HepG2 (cell line): ENCODE measurements at regions not wholly inside any gene's neighbourhood (a gene's known extent, or its start where the extent isn't known, plus 50 kb on each side); places are given as distances from the start of the nearest gene placed in this dataset.
A peak's percentile ranks its signal among the peaks of the same experiment; 100 is the strongest.

Experiments used
- BRF2 ChIP-seq: sonication (generic); formaldehyde crosslinking; IDR thresholded peaks from 2 replicates; pipeline ENCODE4 v1.8.1; 2022; ENCODE audit warnings: mild to moderate bottlenecking, missing genetic modification reagents
- CEBPB ChIP-seq: IDR thresholded peaks from 2 replicates; pipeline ENCODE4 v1.6.1; 2011; ENCODE audit warnings: low read depth, low read length, improper control_type of control experiment, borderline replicate concordance
- CHD4 ChIP-seq: fragments of 200-600 bp; sonication (generic); IDR thresholded peaks from 2 replicates; pipeline ENCODE4 v1.7.0; 2017; ENCODE audit warnings: mild to moderate bottlenecking, low read length, borderline replicate concordance
- HDAC2 ChIP-seq: sonication (generic); formaldehyde crosslinking; IDR thresholded peaks from 2 replicates; pipeline ENCODE4 v1.4.0; 2020; ENCODE audit warnings: missing genetic modification reagents
- HMGXB3 ChIP-seq: sonication (generic); formaldehyde crosslinking; IDR thresholded peaks from 2 replicates; pipeline ENCODE4 v1.4.0; 2020; ENCODE audit warnings: missing genetic modification reagents, borderline replicate concordance
- HNRNPH1 ChIP-seq: fragments of 200-400 bp; formaldehyde crosslinking; optimal IDR thresholded peaks from 2 replicates; pipeline ENCODE3; 2017; ENCODE audit warnings: mild to moderate bottlenecking, low read depth, low read length
- KAT8 ChIP-seq: IDR thresholded peaks from 2 replicates; pipeline ENCODE4 v1.6.1; 2016; ENCODE audit warnings: missing genetic modification reagents, missing compliant biosample characterization
- NR1H2 ChIP-seq: sonication (generic); formaldehyde crosslinking; IDR thresholded peaks from 2 replicates; pipeline ENCODE4 v1.8.1; 2022; ENCODE audit warnings: low read depth, missing genetic modification reagents, borderline replicate concordance
- POLR2AphosphoS2 ChIP-seq: IDR thresholded peaks from 2 replicates; pipeline ENCODE4 v1.6.1; 2011; ENCODE audit warnings: low read depth, low read length, improper control_type of control experiment
- PTBP1 ChIP-seq: fragments of 200-400 bp; formaldehyde crosslinking; IDR thresholded peaks from 2 replicates; pipeline ENCODE4 v1.6.1; 2018; ENCODE audit warnings: low read length, low read depth; ENCODE audit not compliant: poor library complexity, severe bottlenecking
- SNAI1 ChIP-seq: sonication (generic); formaldehyde crosslinking; IDR thresholded peaks from 2 replicates; pipeline ENCODE4 v1.5.0; 2020; ENCODE audit warnings: mild to moderate bottlenecking, missing genetic modification reagents, borderline replicate concordance
- STAG1 ChIP-seq: sonication (generic); formaldehyde crosslinking; IDR thresholded peaks from 2 replicates; pipeline ENCODE4 v1.4.0; 2020; ENCODE audit warnings: missing genetic modification reagents
- TRIM22 ChIP-seq: fragments of 450-650 bp; IDR thresholded peaks from 2 replicates; pipeline ENCODE4 v1.6.1; 2017
- ZC3H13 ChIP-seq: sonication (generic); formaldehyde crosslinking; IDR thresholded peaks from 2 replicates; pipeline ENCODE4 v1.8.1; 2023; ENCODE audit warnings: mild to moderate bottlenecking, missing genetic modification reagents, moderate library complexity
- ZFP90 ChIP-seq: sonication (generic); formaldehyde crosslinking; IDR thresholded peaks from 2 replicates; pipeline ENCODE4 v1.8.0; 2022; ENCODE audit warnings: missing genetic modification reagents, mild to moderate bottlenecking, inconsistent platforms, borderline replicate concordance
- ZNF276 ChIP-seq: sonication (generic); formaldehyde crosslinking; IDR thresholded peaks from 2 replicates; pipeline ENCODE4 v1.4.0; 2020; ENCODE audit warnings: mild to moderate bottlenecking, low read depth, missing genetic modification reagents
- ZNF281 ChIP-seq: sonication (generic); formaldehyde crosslinking; IDR thresholded peaks from 2 replicates; pipeline ENCODE4 v1.4.0; 2020; ENCODE audit warnings: missing genetic modification reagents, borderline replicate concordance
- ZNF567 ChIP-seq: sonication (generic); formaldehyde crosslinking; IDR thresholded peaks from 2 replicates; pipeline ENCODE4 v1.8.1; 2023; ENCODE audit warnings: mild to moderate bottlenecking, missing genetic modification reagents, borderline replicate concordance

GRCh38 chr2:167816874-167817290, 430.5 kb downstream of the STK39 start (continued):
- TF ChIP-seq NR1H2 (CRISPR knock-in tag) (no peak), KAT8 (CRISPR knock-in tag) (0 out of 2 replicates have a peak, but pooled peaks have one; percentile 30), HNRNPH1 (no peak), HDAC2 (CRISPR knock-in tag) (peak; percentile 82), STAG1 (CRISPR knock-in tag) (0 out of 2 replicates have a peak, but pooled peaks have one; percentile 13), CHD4 (no peak), SNAI1 (CRISPR knock-in tag) (no peak), ZNF276 (no peak), ZC3H13 (CRISPR knock-in tag) (no peak), ZFP90 (CRISPR knock-in tag) (no peak; the same call in 1 of the 2 replicates), POLR2AphosphoS2 (no peak), CEBPB (peak; percentile 69; the same call in 1 of the 2 replicates), PTBP1 (no peak), BRF2 (CRISPR knock-in tag) (no peak), ZNF281 (CRISPR knock-in tag) (no peak), ZNF567 (no peak), TRIM22 (no peak), HMGXB3 (CRISPR knock-in tag) (no peak)
